ENCODE measurements at regions not wholly inside any gene's neighbourhood (a gene's known extent, or its start where the extent isn't known, plus 50 kb on each side); places are given as distances from the start of the nearest gene placed in this dataset.
"Not testable (repeated sequence)": the region's sequence is repeated elsewhere in the genome, so short reads cannot be mapped to it uniquely, and the experiment has no call there.

GRCh38 chr9:23006127-23006526 lies 559.5 kb downstream of the DMRTA1 start:
- no peak for DNase-seq

- no peak for DNase-seq
Measured at GRCh38 chr9:23011669-23012068, 565.0 kb downstream of the DMRTA1 start.

GRCh38 chr9:23015557-23015956 lies 568.9 kb downstream of the DMRTA1 start:
- DNase-seq: no peak

GRCh38 chr9:23036416-23036815 lies 589.8 kb downstream of the DMRTA1 start:
- DNase-seq: no peak

GRCh38 chr9:23039402-23039801 lies 592.8 kb downstream of the DMRTA1 start:
- no peak for DNase-seq

GRCh38 chr9:23041466-23041865 lies 594.8 kb downstream of the DMRTA1 start:
- no peak for DNase-seq

- DNase-seq: no peak
Measured at GRCh38 chr9:23044549-23044948, 597.9 kb downstream of the DMRTA1 start.

- DNase-seq: not testable (repeated sequence)
Measured at GRCh38 chr9:23046026-23046425, 599.4 kb downstream of the DMRTA1 start.

- no peak for DNase-seq
Measured at GRCh38 chr9:23050548-23050947, 603.9 kb downstream of the DMRTA1 start.

GRCh38 chr9:23073136-23073535 lies 626.5 kb downstream of the DMRTA1 start:
- DNase-seq: no peak

- no peak for DNase-seq
Measured at GRCh38 chr9:23079798-23080197, 633.2 kb downstream of the DMRTA1 start.

- DNase-seq: no peak
Measured at GRCh38 chr9:23081377-23081776, 634.8 kb downstream of the DMRTA1 start.

GRCh38 chr9:23088932-23089364 lies 642.3 kb downstream of the DMRTA1 start:
- DNase-seq: no peak

GRCh38 chr9:23117616-23118015 lies 671.0 kb downstream of the DMRTA1 start:
- DNase-seq: no peak

- no peak for DNase-seq
Measured at GRCh38 chr9:23120630-23121029, 674.0 kb downstream of the DMRTA1 start.

- DNase-seq: no peak
Measured at GRCh38 chr9:23123048-23123632, 676.5 kb downstream of the DMRTA1 start.

- DNase-seq: no peak
Measured at GRCh38 chr9:23145467-23145866, 680.6 kb downstream of the ELAVL2 start.

GRCh38 chr9:23153058-23153457 lies 673.0 kb downstream of the ELAVL2 start:
- DNase-seq: no peak

- no peak for DNase-seq
Measured at GRCh38 chr9:23160491-23160890, 665.5 kb downstream of the ELAVL2 start.

- no peak for DNase-seq
Measured at GRCh38 chr9:23160952-23161469, 665.0 kb downstream of the ELAVL2 start.

- DNase-seq: no peak
Measured at GRCh38 chr9:23162789-23163188, 663.3 kb downstream of the ELAVL2 start.

GRCh38 chr9:23171479-23171878 lies 654.6 kb downstream of the ELAVL2 start:
- DNase-seq: no peak

GRCh38 chr9:23172206-23172605 lies 653.8 kb downstream of the ELAVL2 start:
- DNase-seq: no peak

- no peak for DNase-seq
Measured at GRCh38 chr9:23172979-23173637, 652.9 kb downstream of the ELAVL2 start.

- no peak for DNase-seq
Measured at GRCh38 chr9:23194281-23194680, 631.8 kb downstream of the ELAVL2 start.

All from CD4-positive, alpha-beta T cell treated with Interleukin-17A for 1 hour (primary cell).